GM18507 (cell line): ENCODE measurements at regions not wholly inside any gene's neighbourhood (a gene's known extent, or its start where the extent isn't known, plus 50 kb on each side); places are given as distances from the start of the nearest gene placed in this dataset.

Experiments
- DNase-seq: peaks from one replicate; pipeline ENCODE4 v3.0.0; 2011; ENCODE audit warnings: low read depth; ENCODE audit not compliant: insufficient read length; ENCODE audit errors: extremely low spot score
- FAIRE-seq: peaks from 2 replicates; lab custom pipeline; 2011; peaks lifted over from hg19 to GRCh38; lab: Jason Lieb, UNC

GRCh38 chr4:157984285-157984911 is 188.4 kb downstream of the GASK1B start:
- FAIRE-seq (no peak), DNase-seq (no peak)

GRCh38 chr4:157983300-157983699 is 189.5 kb downstream of the GASK1B start:
- no peak for FAIRE-seq
- DNase-seq, result no peak

- FAIRE-seq (no peak), DNase-seq (no peak)
These were observed 192.7 kb downstream of the GASK1B start for GRCh38 chr4:157980158-157980557.

GRCh38 chr4:157978680-157979361 is 194.0 kb downstream of the GASK1B start:
- peak; percentile 4 for DNase-seq
- peak; percentile 76 for FAIRE-seq

GRCh38 chr4:157977086-157977485 is 195.7 kb downstream of the GASK1B start:
- no peak for FAIRE-seq
- DNase-seq, result no peak

- DNase-seq, result no peak
- FAIRE-seq, result no peak
These were observed 199.5 kb downstream of the GASK1B start for GRCh38 chr4:157973297-157973696.

GRCh38 chr4:157964463-157964862 is 208.4 kb downstream of the GASK1B start:
- FAIRE-seq, result no peak

GRCh38 chr4:157961229-157961990 is 211.4 kb downstream of the GASK1B start:
- FAIRE-seq (no peak), DNase-seq (no peak)

More at GRCh38 chr4:157964463-157964862, 208.4 kb downstream of the GASK1B start:
- DNase-seq, result no peak

- no peak for DNase-seq
- FAIRE-seq, result no peak
These were observed 214.9 kb downstream of the GASK1B start for GRCh38 chr4:157957905-157958304.

GRCh38 chr4:157942017-157942416 is 230.8 kb downstream of the GASK1B start:
- DNase-seq, result no peak
- FAIRE-seq, result no peak

GRCh38 chr4:157934151-157934550 is 238.7 kb downstream of the GASK1B start:
- DNase-seq (no peak), FAIRE-seq (no peak)

GRCh38 chr4:157932936-157933335 is 239.9 kb downstream of the GASK1B start:
- DNase-seq (no peak), FAIRE-seq (no peak)

GRCh38 chr4:157929486-157929885 is 243.3 kb downstream of the GASK1B start:
- DNase-seq, result no peak
- no peak for FAIRE-seq

GRCh38 chr4:157918036-157918832 is 254.6 kb downstream of the GASK1B start:
- DNase-seq (no peak), FAIRE-seq (no peak)

GRCh38 chr4:157912212-157912611 is 260.6 kb downstream of the GASK1B start:
- FAIRE-seq, result no peak

GRCh38 chr4:157911662-157912061 is 261.2 kb downstream of the GASK1B start:
- DNase-seq (no peak), FAIRE-seq (no peak)

More at GRCh38 chr4:157912212-157912611, 260.6 kb downstream of the GASK1B start:
- DNase-seq, result no peak

- DNase-seq (no peak), FAIRE-seq (no peak)
These were observed 264.1 kb downstream of the GASK1B start for GRCh38 chr4:157908691-157909090.

GRCh38 chr4:157908031-157908430 is 264.8 kb downstream of the GASK1B start:
- FAIRE-seq, result no peak

GRCh38 chr4:157907226-157907946 is 265.4 kb downstream of the GASK1B start:
- DNase-seq (no peak), FAIRE-seq (no peak)

More at GRCh38 chr4:157908031-157908430, 264.8 kb downstream of the GASK1B start:
- no peak for DNase-seq
